Neural progenitor cell (in vitro differentiated cells): ENCODE measurements at regions not wholly inside any gene's neighbourhood (a gene's known extent, or its start where the extent isn't known, plus 50 kb on each side); places are given as distances from the start of the nearest gene placed in this dataset.

Source experiments
- DNase-seq: peaks from one replicate; pipeline ENCODE4 v3.0.0-alpha.2; 2016; ENCODE audit warnings: low spot score
- H2AFZ ChIP-seq: fragments of 200-600 bp; sonication (generic); replicated peaks from 2 replicates; pipeline ENCODE4 v1.6.1; 2016; ENCODE audit warnings: antibody characterized with exemption
- H3F3A ChIP-seq: fragments of 200-600 bp; sonication (generic); 2 replicates; pipeline ENCODE4 v1.6.1; 2016; ENCODE audit warnings: antibody characterized with exemption, low read depth
- H3K27ac ChIP-seq: fragments of 200-600 bp; sonication (generic); 2 replicates; pipeline ENCODE4 v1.5.1; 2016; ENCODE audit warnings: mild to moderate bottlenecking
- H3K27me3 ChIP-seq: fragments of 200-600 bp; sonication (generic); 2 replicates; pipeline ENCODE4 v1.6.1; 2016; ENCODE audit warnings: mild to moderate bottlenecking, moderate library complexity
- H3K36me3 ChIP-seq: fragments of 200-600 bp; sonication (generic); 2 replicates; pipeline ENCODE4 v1.5.1; 2016
- H3K4me1 ChIP-seq: fragments of 200-600 bp; sonication (generic); 2 replicates; pipeline ENCODE4 v1.6.1; 2016; ENCODE audit warnings: mixed run types
- H3K4me2 ChIP-seq: fragments of 200-600 bp; sonication (generic); 2 replicates; pipeline ENCODE4 v1.6.1; 2016
- H3K4me3 ChIP-seq: fragments of 200-600 bp; sonication (generic); 2 replicates; pipeline ENCODE4 v1.5.1; 2016
- H3K79me2 ChIP-seq: fragments of 200-600 bp; sonication (generic); 2 replicates; pipeline ENCODE4 v1.6.1; 2016; ENCODE audit warnings: low read depth
- H3K9ac ChIP-seq: fragments of 200-600 bp; sonication (generic); 2 replicates; pipeline ENCODE4 v1.6.1; 2016
- H3K9me3 ChIP-seq: fragments of 200-600 bp; sonication (generic); 2 replicates; pipeline ENCODE4 v1.5.1; 2016; ENCODE audit warnings: low read depth
- H4K20me1 ChIP-seq: fragments of 200-600 bp; sonication (generic); 2 replicates; pipeline ENCODE4 v1.6.1; 2016; ENCODE audit warnings: low read depth
- H3K27ac Mint-ChIP-seq: 3 replicates; pipeline ENCODE4 v1.8.0; 2021; ENCODE audit warnings: mixed read lengths
- H3K27me3 Mint-ChIP-seq: 2 replicates; pipeline ENCODE4 v1.8.0; 2022; ENCODE audit warnings: low read depth, mild to moderate bottlenecking, inconsistent platforms, moderate library complexity, mixed read lengths; ENCODE audit not compliant: insufficient read depth
- H3K36me3 Mint-ChIP-seq: 3 replicates; pipeline ENCODE4 v1.8.0; 2021; ENCODE audit warnings: mixed read lengths
- H3K4me1 Mint-ChIP-seq: 3 replicates; pipeline ENCODE4 v1.8.0; 2021; ENCODE audit warnings: mixed read lengths
- H3K4me3 Mint-ChIP-seq: 3 replicates; pipeline ENCODE4 v1.8.0; 2021; ENCODE audit warnings: mild to moderate bottlenecking, moderate library complexity, mixed read lengths
- H3K9me3 Mint-ChIP-seq: 3 replicates; pipeline ENCODE4 v1.8.0; 2020; ENCODE audit warnings: mixed read lengths
- EZH2 ChIP-seq: fragments of 200-600 bp; sonication (generic); IDR thresholded peaks from 2 replicates; pipeline ENCODE4 v1.6.1; 2017; ENCODE audit warnings: antibody characterized with exemption, mild to moderate bottlenecking, moderate library complexity
- EZH2phosphoT487 ChIP-seq: fragments of 200-600 bp; sonication (generic); IDR thresholded peaks from 2 replicates; pipeline ENCODE4 v1.6.1; 2017; ENCODE audit warnings: antibody characterized with exemption
- TF ChIP-seq, protein P1 (sequence below): fragments of 200-600 bp; sonication (generic); IDR thresholded peaks from 2 replicates; pipeline ENCODE4 v1.5.1; 2017; ENCODE audit warnings: antibody characterized with exemption, mild to moderate bottlenecking

DNA sequence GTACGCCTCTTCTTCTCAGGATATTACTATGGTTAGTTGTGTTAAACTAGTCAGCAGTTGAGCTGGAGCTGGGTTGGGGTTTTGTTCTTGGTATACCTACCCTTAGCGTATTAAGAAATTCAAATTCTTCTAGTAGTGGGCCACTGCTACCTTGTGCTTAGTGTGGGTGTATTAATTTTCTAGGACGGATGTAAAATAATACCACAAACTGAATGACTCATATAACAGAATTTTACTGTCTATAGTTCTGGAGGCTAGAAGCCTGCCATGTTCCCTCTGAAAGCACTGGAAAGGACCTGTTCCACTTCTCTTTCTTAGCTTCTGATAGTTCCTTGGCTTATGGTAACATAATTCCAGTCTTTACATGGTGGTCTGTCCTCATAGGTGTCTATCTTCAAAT is 1274.7 kb downstream of the ADGRL3 start:
- H3K9ac ChIP-seq = no peak overlapping the region
- peaks cover 4% of the 10 kb centered on the region for H3K27me3 Mint-ChIP-seq
- H3K4me3 ChIP-seq = no peak overlapping the region
- no peak overlapping the region for H3K4me2 ChIP-seq
- H3K4me1 ChIP-seq = peaks cover under 1% of the 10 kb centered on the region
- no peaks in the 10 kb centered on the region for H3K9me3 Mint-ChIP-seq
- H3K4me1 Mint-ChIP-seq = no peaks in the 10 kb centered on the region
- no peaks in the 10 kb centered on the region for H3K36me3 Mint-ChIP-seq
- no peak overlapping the region for H2AFZ ChIP-seq
- no peaks in the 10 kb centered on the region for H3K9me3 ChIP-seq
- no peaks in the 10 kb centered on the region for H4K20me1 ChIP-seq
- no peaks in the 10 kb centered on the region for H3F3A ChIP-seq
- H3K79me2 ChIP-seq = no peaks in the 10 kb centered on the region
- H3K27ac Mint-ChIP-seq = no peak overlapping the region
- H3K4me3 Mint-ChIP-seq = no peak overlapping the region
- H3K36me3 ChIP-seq = no peaks in the 10 kb centered on the region
- TF ChIP-seq EZH2phosphoT487 (no peak), EZH2 (no peak)
- TF ChIP-seq, protein P1, sequence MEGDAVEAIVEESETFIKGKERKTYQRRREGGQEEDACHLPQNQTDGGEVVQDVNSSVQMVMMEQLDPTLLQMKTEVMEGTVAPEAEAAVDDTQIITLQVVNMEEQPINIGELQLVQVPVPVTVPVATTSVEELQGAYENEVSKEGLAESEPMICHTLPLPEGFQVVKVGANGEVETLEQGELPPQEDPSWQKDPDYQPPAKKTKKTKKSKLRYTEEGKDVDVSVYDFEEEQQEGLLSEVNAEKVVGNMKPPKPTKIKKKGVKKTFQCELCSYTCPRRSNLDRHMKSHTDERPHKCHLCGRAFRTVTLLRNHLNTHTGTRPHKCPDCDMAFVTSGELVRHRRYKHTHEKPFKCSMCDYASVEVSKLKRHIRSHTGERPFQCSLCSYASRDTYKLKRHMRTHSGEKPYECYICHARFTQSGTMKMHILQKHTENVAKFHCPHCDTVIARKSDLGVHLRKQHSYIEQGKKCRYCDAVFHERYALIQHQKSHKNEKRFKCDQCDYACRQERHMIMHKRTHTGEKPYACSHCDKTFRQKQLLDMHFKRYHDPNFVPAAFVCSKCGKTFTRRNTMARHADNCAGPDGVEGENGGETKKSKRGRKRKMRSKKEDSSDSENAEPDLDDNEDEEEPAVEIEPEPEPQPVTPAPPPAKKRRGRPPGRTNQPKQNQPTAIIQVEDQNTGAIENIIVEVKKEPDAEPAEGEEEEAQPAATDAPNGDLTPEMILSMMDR = no peak
- no peak overlapping the region for H3K27ac ChIP-seq
- no peak for DNase-seq
- no peaks in the 10 kb centered on the region for H3K27me3 ChIP-seq

DNA sequence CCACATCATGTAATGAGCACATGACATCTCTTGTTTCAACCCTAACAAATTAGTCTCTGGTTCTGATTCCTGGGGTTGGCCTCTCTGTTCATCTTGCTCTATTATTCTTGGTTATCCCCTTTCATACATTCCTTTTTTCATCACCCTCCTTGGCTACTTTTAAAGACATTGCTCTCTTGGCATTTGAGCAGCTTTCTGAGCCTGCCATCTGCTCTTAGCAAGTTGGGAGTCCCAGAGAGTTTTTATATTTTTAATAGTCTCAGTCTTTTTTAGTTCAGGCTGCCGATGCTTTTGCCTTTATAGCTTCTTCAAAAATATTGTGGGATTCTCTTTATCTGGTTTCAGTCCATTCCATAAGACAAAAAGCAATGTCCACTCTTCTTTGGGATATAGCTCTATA is 1270.9 kb downstream of the ADGRL3 start:
- no peak overlapping the region for H2AFZ ChIP-seq
- no peak overlapping the region for H3K4me3 Mint-ChIP-seq
- H3K4me1 ChIP-seq = no peaks in the 10 kb centered on the region
- H3K36me3 Mint-ChIP-seq = no peaks in the 10 kb centered on the region
- no peak overlapping the region for H3K27ac Mint-ChIP-seq
- H3K9me3 ChIP-seq = no peaks in the 10 kb centered on the region
- no peaks in the 10 kb centered on the region for H3F3A ChIP-seq
- TF ChIP-seq, protein P1 = no peak
- TF ChIP-seq EZH2 = no peak
- no peaks in the 10 kb centered on the region for H3K9me3 Mint-ChIP-seq
- no peaks in the 10 kb centered on the region for H3K79me2 ChIP-seq
- no peak overlapping the region for H3K4me2 ChIP-seq
- DNase-seq = no peak
- H4K20me1 ChIP-seq = no peaks in the 10 kb centered on the region
- H3K36me3 ChIP-seq = no peaks in the 10 kb centered on the region
- H3K4me3 ChIP-seq = no peak overlapping the region
- H3K4me1 Mint-ChIP-seq = no peaks in the 10 kb centered on the region
- no peak overlapping the region for H3K27ac ChIP-seq
- peaks cover 3% of the 10 kb centered on the region for H3K27me3 Mint-ChIP-seq
- H3K27me3 ChIP-seq = no peaks in the 10 kb centered on the region
- H3K9ac ChIP-seq = no peak overlapping the region

DNA sequence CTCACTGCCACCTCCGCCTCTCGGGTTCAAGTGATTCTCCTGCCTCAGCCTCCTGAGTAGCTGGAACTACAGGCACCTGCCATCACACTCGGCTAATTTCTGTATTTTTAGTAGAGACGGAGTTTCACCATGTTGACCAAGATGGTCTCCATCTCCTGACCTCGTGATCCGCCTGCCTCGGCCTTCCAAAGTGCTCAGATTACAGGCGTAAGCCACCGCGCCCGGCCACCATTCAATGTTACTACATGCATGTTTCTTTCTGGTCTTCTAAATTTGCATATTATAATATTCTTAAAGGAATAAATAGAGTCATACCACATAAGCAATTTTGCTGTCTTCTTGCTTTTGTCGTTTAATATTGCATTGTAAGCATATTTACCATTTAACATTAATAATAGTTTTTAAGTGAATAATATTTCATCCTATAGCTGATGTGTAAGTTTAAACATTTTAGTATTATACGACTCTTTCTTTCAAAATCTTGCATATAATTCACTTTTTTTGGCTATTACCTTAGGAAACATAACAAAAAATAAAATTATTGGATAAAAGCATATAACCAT is 1270.4 kb downstream of the ADGRL3 start:
- Histone ChIP-seq H3K4me2 (no peak overlapping the region), H3K27ac (no peak overlapping the region), H3K9me3 (no peaks in the 10 kb centered on the region), H3K9ac (no peak overlapping the region), H2AFZ (no peak overlapping the region), H4K20me1 (no peaks in the 10 kb centered on the region), H3K36me3 (no peaks in the 10 kb centered on the region), H3K4me3 (no peak overlapping the region), H3K4me1 (no peaks in the 10 kb centered on the region), H3K79me2 (no peaks in the 10 kb centered on the region), H3K27me3 (no peaks in the 10 kb centered on the region), H3F3A (no peaks in the 10 kb centered on the region)
- no peak for DNase-seq
- Mint-ChIP-seq H3K9me3 (no peaks in the 10 kb centered on the region), H3K27ac (no peak overlapping the region), H3K27me3 (peaks cover 3% of the 10 kb centered on the region), H3K36me3 (no peaks in the 10 kb centered on the region), H3K4me1 (no peaks in the 10 kb centered on the region), H3K4me3 (no peak overlapping the region)
- TF ChIP-seq EZH2 (no peak), EZH2phosphoT487 (no peak)
- TF ChIP-seq, protein P1 = no peak
